IgD-negative memory B cell (primary cell): ENCODE measurements at regions not wholly inside any gene's neighbourhood (a gene's known extent, or its start where the extent isn't known, plus 50 kb on each side); places are given as distances from the start of the nearest gene placed in this dataset.

Source experiments
- H3K27ac Mint-ChIP-seq, 3 donors: one replicate each; pipeline ENCODE4 v1.8.0; 2020 to 2022; ENCODE audit warnings: mild to moderate bottlenecking in 3 of 3, mixed read lengths in 3 of 3, moderate library complexity in 1 of 3
- H3K27me3 Mint-ChIP-seq: one replicate; pipeline ENCODE4 v1.8.0; 2021; ENCODE audit warnings: mixed read lengths
- H3K36me3 Mint-ChIP-seq: one replicate; pipeline ENCODE4 v1.8.0; 2020; ENCODE audit warnings: mild to moderate bottlenecking, mixed read lengths
- H3K4me1 Mint-ChIP-seq, 3 donors: one replicate each; pipeline ENCODE4 v1.8.0; 2020 to 2022; ENCODE audit warnings: mixed read lengths in 3 of 3, mild to moderate bottlenecking in 1 of 3
- H3K4me3 Mint-ChIP-seq, 4 donors: one replicate each; pipeline ENCODE4 v1.8.0; 2020 to 2022; ENCODE audit warnings: mild to moderate bottlenecking in 4 of 4, mixed read lengths in 4 of 4, moderate library complexity in 3 of 4
- H3K9me3 Mint-ChIP-seq, 3 donors: one replicate each; pipeline ENCODE4 v1.8.0; 2020 to 2021; ENCODE audit warnings: mixed read lengths in 3 of 3, mild to moderate bottlenecking in 1 of 3

GRCh38 chr1:213678348-213678747 lies 309.4 kb upstream of the PROX1 start:
- Mint-ChIP-seq H3K36me3 (no peaks in the 10 kb centered on the region), H3K27me3 (no peaks in the 10 kb centered on the region), H3K27ac (no peak overlapping the region), H3K4me1 (no peaks in the 10 kb centered on the region), H3K9me3 (no peaks in the 10 kb centered on the region), H3K4me3 (no peak overlapping the region)

- H3K36me3 Mint-ChIP-seq: no peaks in the 10 kb centered on the region
- H3K4me1 Mint-ChIP-seq: no peaks in the 10 kb centered on the region
- H3K4me3 Mint-ChIP-seq: no peak overlapping the region
- H3K27ac Mint-ChIP-seq: no peak overlapping the region
- no peaks in the 10 kb centered on the region for H3K9me3 Mint-ChIP-seq
- H3K27me3 Mint-ChIP-seq: no peaks in the 10 kb centered on the region
Observed at GRCh38 chr1:213678753-213679152, 309.0 kb upstream of the PROX1 start.

- H3K4me1 Mint-ChIP-seq: no peaks in the 10 kb centered on the region
- H3K36me3 Mint-ChIP-seq: no peaks in the 10 kb centered on the region
- no peaks in the 10 kb centered on the region for H3K9me3 Mint-ChIP-seq
- H3K27me3 Mint-ChIP-seq: no peaks in the 10 kb centered on the region
- no peak overlapping the region for H3K27ac Mint-ChIP-seq
- no peak overlapping the region for H3K4me3 Mint-ChIP-seq
Observed at GRCh38 chr1:213679153-213679552, 308.6 kb upstream of the PROX1 start.

GRCh38 chr1:213680677-213681325 lies 307.0 kb upstream of the PROX1 start:
- Mint-ChIP-seq H3K36me3 (no peaks in the 10 kb centered on the region), H3K4me3 (no peak overlapping the region), H3K27ac (no peak overlapping the region), H3K27me3 (no peaks in the 10 kb centered on the region), H3K4me1 (no peaks in the 10 kb centered on the region), H3K9me3 (no peaks in the 10 kb centered on the region)

GRCh38 chr1:213681788-213682340 lies 305.9 kb upstream of the PROX1 start:
- no peak overlapping the region for H3K27ac Mint-ChIP-seq
- no peaks in the 10 kb centered on the region for H3K9me3 Mint-ChIP-seq
- no peak overlapping the region for H3K4me3 Mint-ChIP-seq
- no peaks in the 10 kb centered on the region for H3K36me3 Mint-ChIP-seq
- no peaks in the 10 kb centered on the region for H3K27me3 Mint-ChIP-seq
- no peaks in the 10 kb centered on the region for H3K4me1 Mint-ChIP-seq

GRCh38 chr1:213683529-213683928 lies 304.2 kb upstream of the PROX1 start:
- Mint-ChIP-seq H3K9me3 (no peaks in the 10 kb centered on the region), H3K4me1 (no peaks in the 10 kb centered on the region), H3K4me3 (no peak overlapping the region), H3K27me3 (no peaks in the 10 kb centered on the region), H3K27ac (no peak overlapping the region), H3K36me3 (no peaks in the 10 kb centered on the region)

- Mint-ChIP-seq H3K36me3 (no peaks in the 10 kb centered on the region), H3K4me3 (peak overlapping the region in 1 of 4 donors; percentile 41), H3K27me3 (no peaks in the 10 kb centered on the region), H3K27ac (no peak overlapping the region), H3K9me3 (peaks cover 0 to 4% (median 0%) of the 10 kb centered on the region in 3 donors), H3K4me1 (no peaks in the 10 kb centered on the region)
Observed at GRCh38 chr1:213684454-213684853, 303.3 kb upstream of the PROX1 start.

- no peaks in the 10 kb centered on the region for H3K4me1 Mint-ChIP-seq
- no peak overlapping the region for H3K4me3 Mint-ChIP-seq
- no peaks in the 10 kb centered on the region for H3K27me3 Mint-ChIP-seq
- no peaks in the 10 kb centered on the region for H3K36me3 Mint-ChIP-seq
- H3K27ac Mint-ChIP-seq: no peak overlapping the region
- peaks cover 0 to 4% (median 0%) of the 10 kb centered on the region in 3 donors for H3K9me3 Mint-ChIP-seq
Observed at GRCh38 chr1:213685992-213686582, 301.7 kb upstream of the PROX1 start.

- H3K4me3 Mint-ChIP-seq: no peak overlapping the region
- no peaks in the 10 kb centered on the region for H3K4me1 Mint-ChIP-seq
- H3K36me3 Mint-ChIP-seq: no peaks in the 10 kb centered on the region
- no peak overlapping the region for H3K27ac Mint-ChIP-seq
- H3K27me3 Mint-ChIP-seq: no peaks in the 10 kb centered on the region
- peaks cover 0 to 4% (median 0%) of the 10 kb centered on the region in 3 donors for H3K9me3 Mint-ChIP-seq
Observed at GRCh38 chr1:213686983-213687382, 300.8 kb upstream of the PROX1 start.

- Mint-ChIP-seq H3K4me3 (no peak overlapping the region), H3K4me1 (no peaks in the 10 kb centered on the region), H3K27me3 (no peaks in the 10 kb centered on the region), H3K9me3 (peaks cover 0 to 4% (median 0%) of the 10 kb centered on the region in 3 donors), H3K36me3 (no peaks in the 10 kb centered on the region), H3K27ac (no peak overlapping the region)
Observed at GRCh38 chr1:213687832-213688231, 299.9 kb upstream of the PROX1 start.

GRCh38 chr1:213688655-213689054 lies 299.1 kb upstream of the PROX1 start:
- Mint-ChIP-seq H3K36me3 (peaks cover 4% of the 10 kb centered on the region), H3K4me1 (no peaks in the 10 kb centered on the region), H3K9me3 (peaks cover 0 to 4% (median 0%) of the 10 kb centered on the region in 3 donors), H3K4me3 (no peak overlapping the region), H3K27ac (no peak overlapping the region), H3K27me3 (no peaks in the 10 kb centered on the region)

GRCh38 chr1:213689260-213689659 lies 298.5 kb upstream of the PROX1 start:
- Mint-ChIP-seq H3K36me3 (peaks cover 4% of the 10 kb centered on the region), H3K27ac (peak overlapping the region in 1 of 3 donors; percentile 18), H3K27me3 (no peaks in the 10 kb centered on the region), H3K4me3 (no peak overlapping the region), H3K4me1 (no peaks in the 10 kb centered on the region), H3K9me3 (peaks cover 0 to 4% (median 0%) of the 10 kb centered on the region in 3 donors)

GRCh38 chr1:213690341-213690917 lies 297.3 kb upstream of the PROX1 start:
- Mint-ChIP-seq H3K9me3 (peaks cover 0 to 4% (median 0%) of the 10 kb centered on the region in 3 donors), H3K27ac (no peak overlapping the region), H3K4me3 (no peak overlapping the region), H3K27me3 (no peaks in the 10 kb centered on the region), H3K4me1 (no peaks in the 10 kb centered on the region), H3K36me3 (peaks cover 4% of the 10 kb centered on the region)

GRCh38 chr1:213692321-213692720 lies 295.5 kb upstream of the PROX1 start:
- Mint-ChIP-seq H3K36me3 (peaks cover 4% of the 10 kb centered on the region), H3K9me3 (peaks cover 0 to 4% (median 0%) of the 10 kb centered on the region in 3 donors), H3K4me1 (no peaks in the 10 kb centered on the region), H3K27me3 (no peaks in the 10 kb centered on the region), H3K27ac (no peak overlapping the region), H3K4me3 (no peak overlapping the region)

GRCh38 chr1:213693864-213694263 lies 293.9 kb upstream of the PROX1 start:
- Mint-ChIP-seq H3K4me1 (no peaks in the 10 kb centered on the region), H3K27me3 (no peaks in the 10 kb centered on the region), H3K4me3 (no peak overlapping the region), H3K9me3 (peaks cover 0 to 4% (median 0%) of the 10 kb centered on the region in 3 donors), H3K36me3 (peaks cover 4% of the 10 kb centered on the region), H3K27ac (no peak overlapping the region)
